H9 (cell line): ENCODE measurements at regions not wholly inside any gene's neighbourhood (a gene's known extent, or its start where the extent isn't known, plus 50 kb on each side); places are given as distances from the start of the nearest gene placed in this dataset.

Experiments used
- DNase-seq: peaks from one replicate; pipeline ENCODE4 v3.0.0-alpha.2; 2017
- H2AFZ ChIP-seq: one replicate; pipeline ENCODE4 v1.6.1; 2013; ENCODE audit warnings: mild to moderate bottlenecking, low read length, control low read depth, moderate library complexity
- H2AK5ac ChIP-seq: 2 replicates; pipeline ENCODE4 v1.6.1; 2013; ENCODE audit warnings: low read length, control low read depth, mixed read lengths; ENCODE audit not compliant: insufficient read length
- H2BK120ac ChIP-seq: one replicate; pipeline ENCODE4 v1.6.1; 2013; ENCODE audit warnings: low read depth, mild to moderate bottlenecking, low read length, control low read depth, inconsistent platforms; ENCODE audit not compliant: poor library complexity, severe bottlenecking
- H2BK12ac ChIP-seq: 2 replicates; pipeline ENCODE4 v1.6.1; 2013; ENCODE audit warnings: low read length, control low read depth, mixed read lengths, low read depth; ENCODE audit not compliant: insufficient read length
- H2BK15ac ChIP-seq: 2 replicates; pipeline ENCODE4 v1.6.1; 2013; ENCODE audit warnings: low read depth, low read length, control low read depth
- H2BK20ac ChIP-seq: one replicate; pipeline ENCODE4 v1.6.1; 2013; ENCODE audit warnings: low read depth, mild to moderate bottlenecking, low read length, control low read depth, inconsistent platforms; ENCODE audit not compliant: poor library complexity, severe bottlenecking
- H2BK5ac ChIP-seq: 2 replicates; pipeline ENCODE4 v1.6.1; 2013; ENCODE audit warnings: low read length, control low read depth, mixed read lengths; ENCODE audit not compliant: insufficient read length
- H3K14ac ChIP-seq: 2 replicates; pipeline ENCODE4 v1.6.1; 2013; ENCODE audit warnings: low read length, control low read depth; ENCODE audit not compliant: insufficient read depth
- H3K18ac ChIP-seq: 2 replicates; pipeline ENCODE4 v1.6.1; 2013; ENCODE audit warnings: low read depth, mild to moderate bottlenecking, mixed read lengths, low read length, control low read depth; ENCODE audit not compliant: insufficient read length
- H3K23ac ChIP-seq: 2 replicates; pipeline ENCODE4 v1.6.1; 2013; ENCODE audit warnings: low read length, control low read depth, mixed read lengths, low read depth; ENCODE audit not compliant: insufficient read length
- H3K23me2 ChIP-seq: 2 replicates; pipeline ENCODE4 v1.6.1; 2013; ENCODE audit warnings: low read depth, mild to moderate bottlenecking, mixed read lengths, low read length, control low read depth; ENCODE audit not compliant: insufficient read length, poor library complexity, severe bottlenecking
- H3K27ac ChIP-seq: 2 replicates; pipeline ENCODE4 v1.5.1; 2013; ENCODE audit warnings: low read length, control low read depth, mixed read lengths, low read depth; ENCODE audit not compliant: insufficient read length
- H3K27me3 ChIP-seq: 2 replicates; pipeline ENCODE4 v1.6.1; 2013; ENCODE audit warnings: low read length, control low read depth, inconsistent platforms; ENCODE audit not compliant: insufficient read depth
- H3K4ac ChIP-seq: 2 replicates; pipeline ENCODE4 v1.6.1; 2013; ENCODE audit warnings: low read depth, mild to moderate bottlenecking, control low read depth, inconsistent platforms, low read length, moderate library complexity
- H3K4me1 ChIP-seq: 2 replicates; pipeline ENCODE4 v1.6.1; 2013; ENCODE audit warnings: low read length, control low read depth, inconsistent platforms; ENCODE audit not compliant: insufficient read depth
- H3K4me2 ChIP-seq: 2 replicates; pipeline ENCODE4 v1.6.1; 2013; ENCODE audit warnings: low read length, control low read depth, mixed read lengths; ENCODE audit not compliant: insufficient read length, insufficient read depth
- H3K56ac ChIP-seq: 2 replicates; pipeline ENCODE4 v1.6.1; 2013; ENCODE audit warnings: low read depth, mild to moderate bottlenecking, mixed read lengths, low read length, control low read depth; ENCODE audit not compliant: insufficient read length
- H3K79me1 ChIP-seq: 2 replicates; pipeline ENCODE4 v1.6.1; 2013; ENCODE audit warnings: low read depth, mild to moderate bottlenecking, moderate library complexity, low read length, control low read depth, inconsistent platforms; ENCODE audit not compliant: insufficient read depth, poor library complexity, severe bottlenecking
- H3K79me2 ChIP-seq: 2 replicates; pipeline ENCODE4 v1.6.1; 2013; ENCODE audit warnings: low read length, control low read depth, inconsistent platforms; ENCODE audit not compliant: insufficient read depth
- H3K9ac ChIP-seq: 2 replicates; pipeline ENCODE4 v1.6.1; 2013; ENCODE audit warnings: low read length, control low read depth, mixed read lengths; ENCODE audit not compliant: insufficient read length; ENCODE audit errors: extremely low read depth
- H3K9me3 ChIP-seq: one replicate; pipeline ENCODE4 v1.6.1; 2013; ENCODE audit warnings: low read depth, low read length, inconsistent platforms; ENCODE audit not compliant: control insufficient read depth
- H3T11ph ChIP-seq: one replicate; pipeline ENCODE4 v1.6.1; 2013; ENCODE audit warnings: mild to moderate bottlenecking, low read length, control low read depth, inconsistent platforms
- H4K20me1 ChIP-seq: one replicate; pipeline ENCODE4 v1.6.1; 2013; ENCODE audit not compliant: control insufficient read depth, insufficient read length, insufficient read depth
- H4K5ac ChIP-seq: 2 replicates; pipeline ENCODE4 v1.6.1; 2013; ENCODE audit warnings: low read depth, mild to moderate bottlenecking, mixed read lengths, low read length, control low read depth; ENCODE audit not compliant: insufficient read length
- H4K8ac ChIP-seq: replicated peaks from 2 replicates; pipeline ENCODE4 v1.6.1; 2013; ENCODE audit warnings: low read length, control low read depth, mixed read lengths, low read depth; ENCODE audit not compliant: insufficient read length
- H4K91ac ChIP-seq: 2 replicates; pipeline ENCODE4 v1.6.1; 2013; ENCODE audit warnings: low read depth, mild to moderate bottlenecking, moderate library complexity, mixed read lengths, low read length, control low read depth; ENCODE audit not compliant: insufficient read length
- H3K27ac Mint-ChIP-seq, 3 experiments: 2 replicates in 2 of 3; 3 replicates in 1 of 3; pipeline ENCODE4 v1.8.0; 2020 to 2021; ENCODE audit warnings: mixed read lengths in 3 of 3, mild to moderate bottlenecking in 1 of 3, moderate library complexity in 1 of 3
- H3K27me3 Mint-ChIP-seq: 2 replicates; pipeline ENCODE4 v1.8.0; 2021; ENCODE audit warnings: low read depth, mild to moderate bottlenecking, moderate library complexity, mixed read lengths
- H3K36me3 Mint-ChIP-seq, 3 experiments: 2 replicates in 2 of 3; 3 replicates in 1 of 3; pipeline ENCODE4 v1.8.0; 2020 to 2021; ENCODE audit warnings: low read depth in 3 of 3, mixed read lengths in 3 of 3; ENCODE audit not compliant: insufficient read depth in 1 of 3
- H3K4me1 Mint-ChIP-seq, 2 experiments: 2 replicates each; pipeline ENCODE4 v1.8.0; 2020; ENCODE audit warnings: mixed read lengths in 2 of 2
- H3K4me3 Mint-ChIP-seq, 2 experiments: 2 replicates in 1 of 2; 3 replicates in 1 of 2; pipeline ENCODE4 v1.8.0; 2020 to 2021; ENCODE audit warnings: mild to moderate bottlenecking in 2 of 2, mixed read lengths in 2 of 2, moderate library complexity in 1 of 2
- H3K9me3 Mint-ChIP-seq, 2 experiments: 2 replicates in 1 of 2; 3 replicates in 1 of 2; pipeline ENCODE4 v1.8.0; 2020; ENCODE audit warnings: mild to moderate bottlenecking in 2 of 2, mixed read lengths in 2 of 2, moderate library complexity in 1 of 2
- CTCF ChIP-seq: fragments of 200-600 bp; sonication (generic); conservative IDR thresholded peaks from 3 replicates; pipeline ENCODE4 v1.8.0; 2021; ENCODE audit warnings: antibody characterized with exemption, mild to moderate bottlenecking
- WGBS: extraction: QIAGEN DNeasy Blood & Tissue Kit; methylation state at CpG from one replicate; pipeline ENCODE4 v1.1.7; 2013; ENCODE audit warnings: missing lambda C conversion rate, low lambda C conversion rate, mixed read lengths; ENCODE audit not compliant: insufficient read length; ENCODE audit errors: extremely low coverage; 5-methylcytosine and 5-hydroxymethylcytosine counted together

- Histone ChIP-seq H3K9me3 (no peaks in the 10 kb centered on the region), H3K79me1 (no peaks in the 10 kb centered on the region), H2BK5ac (no peak overlapping the region), H2BK120ac (no peak overlapping the region), H3K56ac (no peak overlapping the region), H2AK5ac (no peak overlapping the region), H3K27ac (no peak overlapping the region), H4K91ac (no peak overlapping the region), H4K8ac (no peak overlapping the region), H3K27me3 (no peaks in the 10 kb centered on the region), H2BK20ac (no peak overlapping the region), H3K4me2 (no peak overlapping the region), H3K9ac (no peak overlapping the region), H3K23me2 (no peaks in the 10 kb centered on the region), H3K23ac (no peak overlapping the region), H3K18ac (no peak overlapping the region), H2AFZ (no peak overlapping the region), H3K4me1 (no peaks in the 10 kb centered on the region), H2BK12ac (no peak overlapping the region), H2BK15ac (no peak overlapping the region), H3T11ph (no peak overlapping the region), H3K79me2 (no peaks in the 10 kb centered on the region), H3K14ac (no peak overlapping the region), H4K20me1 (no peaks in the 10 kb centered on the region), H3K4ac (no peak overlapping the region), H4K5ac (no peak overlapping the region)
- no peaks in the 10 kb centered on the region; a peak in 1 of 5 replicates for H3K9me3 Mint-ChIP-seq
- H3K4me1 Mint-ChIP-seq: peaks cover 17 to 22% of the 10 kb centered on the region in 2 experiments
- no peak for DNase-seq
- no peaks in the 10 kb centered on the region for H3K27me3 Mint-ChIP-seq
- peak overlapping the region in 1 of 3 experiments; percentile 35; a peak in 1 of 7 replicates for H3K27ac Mint-ChIP-seq
- TF ChIP-seq CTCF: no peak
- H3K4me3 Mint-ChIP-seq: no peak overlapping the region
- no CpG with 5 or more reads among the region's 3 CpGs for WGBS
- no peaks in the 10 kb centered on the region for H3K36me3 Mint-ChIP-seq
Measured at GRCh38 chr2:181266614-181267013, 190.6 kb upstream of the ITGA4 start.
